ENCODE measurements at regions not wholly inside any gene's neighbourhood (a gene's known extent, or its start where the extent isn't known, plus 50 kb on each side); places are given as distances from the start of the nearest gene placed in this dataset.

GRCh38 chr20:6673071-6673470 is 94.4 kb upstream of the BMP2 start:
- Histone ChIP-seq H2BK20ac (ENCODE audit: low read length) (no peak overlapping the region), H3K23ac (ENCODE audit: insufficient read length) (no peak overlapping the region), H3K18ac (ENCODE audit: extremely low read depth, low read length) (no peak overlapping the region), H2AFZ (ENCODE audit: low read length) (no peak overlapping the region), H2BK5ac (ENCODE audit: low read depth, low read length) (no peak overlapping the region), H4K91ac (replicated peaks; ENCODE audit: insufficient read length, low read length) (no peak overlapping the region), H3K23me2 (ENCODE audit: low read depth, low read length) (no peaks in the 10 kb centered on the region), H3K27ac (ENCODE audit: low read depth, low read length) (no peak overlapping the region), H2BK120ac (replicated peaks; ENCODE audit: low read depth, low read length) (no peak overlapping the region), H4K8ac (ENCODE audit: extremely low read depth, insufficient read depth, low read length) (no peak overlapping the region), H3K9ac (replicated peaks in 1 of 4; ENCODE audit: extremely low read depth in 1 of 4, low read depth in 3 of 4, low read length in 3 of 4) (no peak overlapping the region), H2AK5ac (ENCODE audit: low read depth, low read length) (no peak overlapping the region), H3K79me1 (ENCODE audit: low read depth, low read length) (no peaks in the 10 kb centered on the region), H4K5ac (ENCODE audit: insufficient read length, low read depth, low read length) (no peak overlapping the region), H3K4ac (replicated peaks; ENCODE audit: insufficient read length, low read depth, low read length) (no peak overlapping the region), H2BK15ac (ENCODE audit: low read length) (no peak overlapping the region), H3K4me2 (ENCODE audit: insufficient read depth in 1 of 2, low read depth in 2 of 2, low read length in 2 of 2) (no peak overlapping the region), H3K14ac (ENCODE audit: insufficient read length) (no peak overlapping the region), H2BK12ac (ENCODE audit: low read depth, low read length) (no peak overlapping the region), H3K56ac (replicated peaks; ENCODE audit: insufficient read length, low read depth, low read length) (no peak overlapping the region), H4K20me1 (replicated peaks in 1 of 2; ENCODE audit: control insufficient read depth in 1 of 2, insufficient read depth in 2 of 2, low read length in 2 of 2) (no peaks in the 10 kb centered on the region), H3K4me3 (ENCODE audit: extremely low read depth in 1 of 4, insufficient read depth in 2 of 4, low read depth in 3 of 4, low read length in 4 of 4) (no peak overlapping the region), H3K27me3 (replicated peaks in 1 of 4; ENCODE audit: control insufficient read depth in 3 of 4, extremely low read depth in 1 of 4, insufficient read depth in 3 of 4, low read length in 3 of 4) (no peaks in the 10 kb centered on the region), H3K4me1 (replicated peaks in 1 of 4; ENCODE audit: control insufficient read depth in 3 of 4, insufficient read depth in 4 of 4, low read length in 3 of 4) (no peaks in the 10 kb centered on the region), H3K36me3 (ENCODE audit: control insufficient read depth in 2 of 4, insufficient read depth in 4 of 4, low read length in 3 of 4) (no peaks in the 10 kb centered on the region), H3K79me2 (ENCODE audit: control insufficient read depth in 1 of 2, insufficient read depth in 2 of 2, low read length in 2 of 2) (no peaks in the 10 kb centered on the region), H3K9me3 (ENCODE audit: insufficient read depth in 2 of 2, low read depth in 1 of 2, low read length in 1 of 2) (no peaks in the 10 kb centered on the region)
- DNase-seq (ENCODE audit: low read depth in 1 of 2, low spot score in 2 of 2) (no peak), FAIRE-seq (no peak)
- POLR2A ChIA-PET (ENCODE audit: partially characterized antibody) = no interaction called here
- CTCF ChIA-PET (ENCODE audit: partially characterized antibody) = interaction anchor here (0.6 to 1.2 kb wide), 2 partner anchors 9 to 1002 kb away, joined by 3 read pairs; no protein-coding TSS in a partner anchor
- 93% methylated on average over 3 of the region's 3 CpGs; no CpG with 5 or more reads in 1 of the 2 experiments for WGBS, 2 experiments (ENCODE audit: extremely low coverage in 1 of 2, insufficient coverage in 1 of 2, insufficient read length in 1 of 2, insufficient replicate concordance in 2 of 2, low coverage in 1 of 2, low lambda C conversion rate in 2 of 2, missing lambda C conversion rate in 1 of 2)
- TF ChIP-seq POU5F1 (IDR thresholded peaks at IDR 0.05; ENCODE audit: low read depth, low read length) = no peak
- TF ChIP-seq TCF12 (IDR thresholded peaks at IDR 0.05; ENCODE audit: low read depth, low read length) = no peak
- TF ChIP-seq SP2 (IDR thresholded peaks at IDR 0.05; ENCODE audit: low read length) = no peak
- no peak for TF ChIP-seq CTBP2 (IDR thresholded peaks at IDR 0.05; ENCODE audit: borderline replicate concordance, insufficient read depth, insufficient read length, low read length)
- no peak for TF ChIP-seq CREB1 (IDR thresholded peaks at IDR 0.05)
- TF ChIP-seq ASH2L (IDR thresholded peaks at IDR 0.05; ENCODE audit: low read length) = no peak
- TF ChIP-seq KDM5A (IDR thresholded peaks at IDR 0.05; ENCODE audit: low read length) = no peak
- no peak for TF ChIP-seq FOSL1 (IDR thresholded peaks at IDR 0.05; ENCODE audit: insufficient read depth, low read depth, low read length)
- no peak for TF ChIP-seq HDAC2 (IDR thresholded peaks at IDR 0.05; ENCODE audit: borderline replicate concordance in 1 of 2, low read depth in 2 of 2, low read length in 2 of 2)
- no peak for TF ChIP-seq SP4 (IDR thresholded peaks at IDR 0.05; ENCODE audit: low read length)
- TF ChIP-seq CBX8 (IDR thresholded peaks at IDR 0.05; ENCODE audit: borderline replicate concordance, low read depth, low read length) = no peak
- no peak for TF ChIP-seq BRCA1 (IDR thresholded peaks at IDR 0.05; ENCODE audit: low read depth, low read length)
- no peak for TF ChIP-seq MAX (IDR thresholded peaks at IDR 0.05)
- TF ChIP-seq BACH1 (IDR thresholded peaks at IDR 0.05; ENCODE audit: low read length) = no peak
- TF ChIP-seq GABPA (IDR thresholded peaks at IDR 0.05; ENCODE audit: borderline replicate concordance, insufficient read depth, low read length) = no peak
- TF ChIP-seq EP300 (IDR thresholded peaks at IDR 0.05; ENCODE audit: borderline replicate concordance in 1 of 2, low read depth in 2 of 2, low read length in 2 of 2) = no peak
